Activated CD8-positive, alpha-beta T cell treated with anti-CD3 and anti-CD28 coated beads, Interleukin-2, amount 10 ng/mL, durations not matched to agents 7 days and 5 days (primary cell): ENCODE measurements at regions not wholly inside any gene's neighbourhood (a gene's known extent, or its start where the extent isn't known, plus 50 kb on each side); places are given as distances from the start of the nearest gene placed in this dataset.
"Not testable (repeated sequence)": the region's sequence is repeated elsewhere in the genome, so short reads cannot be mapped to it uniquely, and the experiment has no call there.

Experiments used
- ATAC-seq: fragments of 150-1000 bp; cut with Tn5 transposase; one replicate; pipeline ENCODE4 v1.10.0; 2021; ENCODE audit warnings: moderate library complexity
- CTCF ChIA-PET: fragments of 350-600 bp; sonication (Branson Sonifier 250); formaldehyde crosslinking; loops from one replicate; lab custom pipeline; 2021; ENCODE audit warnings: antibody characterized with exemption; lab: Charles Lee
- POLR2A ChIA-PET: fragments of 350-600 bp; sonication (Branson Sonifier 250); formaldehyde crosslinking; loops from one replicate; lab custom pipeline; 2021; ENCODE audit warnings: antibody characterized with exemption; lab: Charles Lee
- DNase-seq: peaks from one replicate; pipeline ENCODE4 v3.0.0-alpha.2; 2020
- H3K27ac Mint-ChIP-seq: one replicate; pipeline ENCODE4 v1.8.0; 2021; ENCODE audit warnings: mild to moderate bottlenecking, mixed read lengths
- H3K27me3 Mint-ChIP-seq: one replicate; pipeline ENCODE4 v1.8.0; 2021; ENCODE audit warnings: low read depth, mixed read lengths
- H3K36me3 Mint-ChIP-seq: one replicate; pipeline ENCODE4 v1.8.0; 2021; ENCODE audit warnings: low read depth, mixed read lengths
- H3K4me1 Mint-ChIP-seq: one replicate; pipeline ENCODE4 v1.8.0; 2021; ENCODE audit warnings: low read depth, mixed read lengths
- H3K4me3 Mint-ChIP-seq: one replicate; pipeline ENCODE4 v1.8.0; 2021; ENCODE audit warnings: mild to moderate bottlenecking, mixed read lengths
- H3K9me3 Mint-ChIP-seq: one replicate; pipeline ENCODE4 v1.8.0; 2022; ENCODE audit warnings: mixed read lengths; ENCODE audit not compliant: insufficient read depth

DNA sequence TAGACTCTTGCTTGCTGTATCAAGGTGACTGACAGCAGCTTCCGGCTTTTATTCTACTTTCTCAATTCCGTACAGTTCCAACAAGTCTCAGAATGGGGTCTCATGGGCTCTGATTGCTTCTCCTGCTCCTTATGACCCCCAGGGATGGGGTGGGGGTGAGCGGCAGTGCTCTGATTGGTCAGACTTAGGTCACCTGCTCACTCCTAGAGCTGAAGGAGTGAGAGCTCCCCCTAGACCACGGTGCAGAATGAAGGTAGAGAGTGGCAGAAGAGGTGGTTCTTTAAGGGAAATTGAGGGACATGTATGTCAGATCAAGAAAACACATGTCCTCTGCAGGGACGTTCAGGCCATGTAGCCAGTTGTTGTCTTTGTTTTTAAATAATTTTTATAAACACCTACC is 115.2 kb downstream of the C9orf152 start:
- Mint-ChIP-seq H3K9me3 (no peaks in the 10 kb centered on the region), H3K27ac (no peak overlapping the region), H3K4me1 (peaks cover 5% of the 10 kb centered on the region), H3K36me3 (no peaks in the 10 kb centered on the region), H3K4me3 (no peak overlapping the region), H3K27me3 (peaks cover 4% of the 10 kb centered on the region)
- no peak for DNase-seq
- ChIA-PET CTCF (interaction anchor here (0.8 kb wide), 1 partner anchor 274 kb away, joined by 3 read pairs; no protein-coding TSS in a partner anchor), POLR2A (interaction anchor here (0.6 kb wide), 1 partner anchor 198 kb away, joined by 4 read pairs; no protein-coding TSS in a partner anchor)
- ATAC-seq, result no peak

DNA sequence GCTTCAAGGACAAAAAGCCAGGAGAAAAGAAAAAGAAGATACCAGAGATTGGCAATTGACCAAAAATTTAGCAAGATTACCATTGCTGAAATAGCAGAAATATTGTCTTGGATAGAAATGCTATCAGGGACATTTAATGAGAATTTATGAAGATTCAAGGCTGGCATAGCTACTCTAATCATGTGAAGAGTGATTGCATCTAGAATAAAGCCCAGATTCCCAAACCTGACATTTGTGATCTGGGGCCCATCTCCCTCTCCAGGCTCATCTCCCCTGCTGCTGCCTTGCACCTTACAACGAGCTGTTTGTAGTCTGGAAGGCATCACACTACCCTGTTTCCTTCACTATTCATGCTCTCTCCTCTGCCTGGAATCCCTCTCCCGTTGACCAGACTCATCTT is 114.5 kb downstream of the C9orf152 start:
- ATAC-seq (no peak), DNase-seq (no peak)
- no peak overlapping the region for H3K4me3 Mint-ChIP-seq
- ChIA-PET POLR2A (no interaction called here), CTCF (interaction anchor here (0.6 kb wide), 1 partner anchor 547 kb away, joined by 3 read pairs; no protein-coding TSS in a partner anchor)
- H3K4me1 Mint-ChIP-seq, result peaks cover under 1% of the 10 kb centered on the region
- H3K27me3 Mint-ChIP-seq, result peaks cover 4% of the 10 kb centered on the region
- H3K9me3 Mint-ChIP-seq, result no peaks in the 10 kb centered on the region
- H3K36me3 Mint-ChIP-seq, result no peaks in the 10 kb centered on the region
- H3K27ac Mint-ChIP-seq, result no peak overlapping the region

DNA sequence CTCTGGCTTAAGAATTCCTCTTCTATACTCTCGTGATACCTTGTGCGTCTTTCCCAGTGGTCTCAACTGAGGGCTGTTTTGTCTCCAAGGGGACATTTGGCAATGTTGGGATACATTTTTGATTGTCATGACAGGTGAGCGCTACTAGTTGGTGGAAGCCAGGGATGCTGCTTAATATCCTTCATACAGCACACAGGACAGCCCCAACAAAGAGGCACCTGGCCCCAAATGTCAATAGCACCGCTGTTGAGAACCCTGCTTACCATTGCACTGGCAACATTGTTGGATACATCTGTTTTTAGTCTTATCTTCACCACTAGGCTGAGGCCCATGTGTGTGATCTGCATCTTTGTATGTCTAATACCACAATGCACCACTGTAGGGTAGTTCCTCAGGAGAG is 114.1 kb downstream of the C9orf152 start:
- Mint-ChIP-seq H3K4me1 (no peaks in the 10 kb centered on the region), H3K36me3 (no peaks in the 10 kb centered on the region), H3K27me3 (peaks cover 4% of the 10 kb centered on the region), H3K9me3 (no peaks in the 10 kb centered on the region), H3K27ac (no peak overlapping the region), H3K4me3 (no peak overlapping the region)
- ATAC-seq, result no peak
- ChIA-PET CTCF (interaction anchor here (0.6 kb wide), 1 partner anchor 547 kb away, joined by 3 read pairs; no protein-coding TSS in a partner anchor), POLR2A (no interaction called here)
- DNase-seq, result no peak

DNA sequence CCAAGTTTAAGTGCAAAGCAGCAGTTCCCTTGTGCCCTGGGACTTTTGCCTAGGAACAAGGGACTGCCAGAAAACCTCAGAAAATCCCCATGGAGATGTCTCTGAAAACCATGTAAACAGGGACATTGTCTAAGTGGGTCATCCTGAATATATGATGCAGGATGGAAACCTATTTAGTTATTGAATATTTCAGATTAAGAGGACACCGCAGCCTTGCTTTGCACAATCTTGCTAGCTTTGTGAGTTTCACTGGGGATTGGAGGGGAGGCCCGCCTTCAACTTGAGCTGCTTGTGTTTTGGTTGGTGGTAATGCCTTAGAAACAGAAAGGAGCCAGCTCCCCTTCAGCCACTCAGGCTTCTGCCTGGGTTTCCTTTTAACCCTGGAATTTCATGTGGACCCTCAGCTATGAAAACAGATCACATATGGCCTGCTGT is 112.8 kb downstream of the C9orf152 start:
- Mint-ChIP-seq H3K9me3 (no peaks in the 10 kb centered on the region), H3K27ac (no peak overlapping the region), H3K36me3 (no peaks in the 10 kb centered on the region), H3K27me3 (peaks cover 4% of the 10 kb centered on the region), H3K4me3 (no peak overlapping the region), H3K4me1 (no peaks in the 10 kb centered on the region)
- ATAC-seq (no peak), DNase-seq (no peak)
- ChIA-PET POLR2A (no interaction called here), CTCF (no interaction called here)

DNA sequence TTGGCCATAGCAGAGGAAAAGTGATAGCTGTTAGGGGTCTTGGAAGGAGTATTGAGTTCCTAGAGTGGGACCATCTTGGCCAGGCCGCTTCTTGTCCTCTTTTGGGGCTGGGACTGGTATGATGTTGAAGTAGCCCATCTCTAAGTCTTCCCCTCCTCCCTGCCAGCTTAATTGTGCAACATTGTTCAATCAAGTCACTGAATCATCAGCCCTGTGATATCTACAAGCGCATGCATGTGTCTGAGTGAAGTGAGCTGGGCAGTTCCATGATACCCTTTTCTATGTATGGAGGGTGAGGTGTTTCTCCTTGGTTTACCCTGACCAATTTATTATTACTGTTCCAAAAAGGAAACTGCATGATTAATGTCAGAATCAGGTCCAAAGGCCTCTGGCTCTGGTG is 112.2 kb downstream of the C9orf152 start:
- no peaks in the 10 kb centered on the region for H3K4me1 Mint-ChIP-seq
- no peak for DNase-seq
- ChIA-PET POLR2A (no interaction called here), CTCF (no interaction called here)
- H3K9me3 Mint-ChIP-seq, result no peaks in the 10 kb centered on the region
- H3K4me3 Mint-ChIP-seq, result no peak overlapping the region
- no peak overlapping the region for H3K27ac Mint-ChIP-seq
- no peaks in the 10 kb centered on the region for H3K36me3 Mint-ChIP-seq
- ATAC-seq, result no peak
- peaks cover 4% of the 10 kb centered on the region for H3K27me3 Mint-ChIP-seq

DNA sequence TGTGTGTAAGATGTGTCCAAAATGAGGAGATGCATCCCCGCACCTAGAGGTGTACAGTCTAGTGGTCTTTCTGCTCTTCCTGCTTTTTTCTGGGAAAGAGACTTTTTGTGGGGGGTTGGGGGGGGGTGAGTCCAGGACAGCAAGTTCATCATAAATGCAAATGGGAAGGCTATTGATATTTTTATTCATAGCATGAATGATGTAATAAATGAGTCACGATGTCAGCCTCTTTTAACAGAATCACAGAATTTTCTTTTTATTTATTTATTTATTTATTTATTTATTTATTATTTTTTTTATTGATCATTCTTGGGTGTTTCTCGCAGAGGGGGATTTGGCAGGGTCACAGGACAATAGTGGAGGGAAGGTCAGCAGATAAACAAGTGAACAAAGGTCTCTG is 111.3 kb downstream of the C9orf152 start:
- H3K27me3 Mint-ChIP-seq, H3K4me1 Mint-ChIP-seq, DNase-seq, H3K36me3 Mint-ChIP-seq, CTCF ChIA-PET, ATAC-seq, H3K9me3 Mint-ChIP-seq, H3K27ac Mint-ChIP-seq, POLR2A ChIA-PET, H3K4me3 Mint-ChIP-seq: not testable (repeated sequence)

DNA sequence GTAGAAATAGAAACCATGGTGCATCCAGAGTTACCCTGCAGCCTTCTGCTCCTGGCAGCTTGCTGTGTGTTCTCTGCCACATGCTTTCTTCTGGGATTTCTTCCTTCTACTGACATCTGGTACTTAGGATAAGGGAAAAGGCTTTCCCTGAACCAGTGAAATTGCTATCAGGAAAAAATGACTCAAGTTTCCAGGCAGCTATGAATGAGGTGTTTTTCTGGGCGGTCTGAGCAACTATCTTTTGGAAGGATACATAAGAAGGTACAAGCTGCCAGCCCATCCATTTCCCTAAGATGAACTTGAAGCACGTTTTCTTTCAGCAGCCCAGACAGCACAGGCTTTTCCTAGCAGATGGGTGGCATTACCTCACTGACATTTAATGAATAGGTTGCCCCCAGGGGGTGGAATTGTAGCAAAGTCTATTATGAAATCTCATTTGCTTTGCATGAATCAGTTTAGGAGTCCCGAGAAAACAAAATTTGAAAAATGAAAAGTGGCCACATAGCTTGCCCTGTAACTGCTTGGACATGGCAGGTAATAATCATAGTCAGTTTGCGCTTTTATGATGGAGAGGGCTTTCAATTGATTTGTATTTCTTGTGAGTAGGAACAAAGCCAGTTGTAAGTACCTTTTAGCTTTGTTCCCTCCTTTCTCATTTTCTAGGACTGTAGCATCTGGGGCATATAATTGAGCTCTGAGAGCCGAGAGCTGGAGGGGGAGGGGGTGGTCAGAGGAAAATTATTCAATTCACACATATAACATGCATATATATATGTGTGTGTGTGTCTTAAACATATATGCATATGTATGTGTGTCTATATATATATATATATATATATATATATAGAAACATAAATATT is 108.5 kb downstream of the C9orf152 start:
- H3K4me1 Mint-ChIP-seq, result peaks cover 2% of the 10 kb centered on the region
- ATAC-seq, result no peak
- POLR2A ChIA-PET, result no interaction called here

DNA sequence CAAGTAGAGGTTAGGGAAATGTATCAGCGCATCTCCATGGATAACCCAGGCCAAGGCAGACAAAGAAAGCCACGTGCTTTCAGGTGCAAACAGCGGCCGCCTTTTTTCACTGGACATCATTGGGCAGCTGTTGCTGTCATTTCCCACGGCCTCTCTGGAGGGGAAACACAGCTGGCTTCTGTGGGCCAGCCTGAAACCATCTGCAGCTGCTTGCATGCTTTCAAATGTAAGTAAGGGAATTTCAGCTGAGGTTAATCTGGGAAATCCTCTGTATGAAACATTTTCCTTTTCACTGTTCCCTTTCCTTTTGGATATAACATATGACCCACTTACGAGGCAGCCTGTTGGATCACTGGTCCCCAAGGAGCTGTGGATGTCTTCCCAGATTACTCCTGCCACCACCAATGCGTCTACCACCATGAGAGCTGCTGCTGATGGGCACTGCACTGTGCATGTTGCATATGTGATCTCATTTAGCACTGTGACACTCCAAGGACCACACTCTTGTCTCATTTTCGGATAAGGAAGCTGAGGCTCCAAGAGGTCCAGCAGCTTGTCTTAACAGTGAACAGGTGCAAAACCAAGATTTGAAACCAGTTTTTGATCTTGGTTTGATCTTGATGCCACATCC is 106.3 kb downstream of the C9orf152 start:
- H3K9me3 Mint-ChIP-seq, result no peaks in the 10 kb centered on the region
- POLR2A ChIA-PET, result no interaction called here

More for the DNA sequence above, 108.5 kb downstream of the C9orf152 start:
- no peaks in the 10 kb centered on the region for H3K9me3 Mint-ChIP-seq
- H3K27me3 Mint-ChIP-seq, result no peaks in the 10 kb centered on the region
- H3K27ac Mint-ChIP-seq, result no peak overlapping the region
- CTCF ChIA-PET, result interaction anchor here (1.1 kb wide), 2 partner anchors 9 to 38 kb away, joined by 3 to 4 read pairs; no protein-coding TSS in a partner anchor
- DNase-seq, result no peak
- H3K4me3 Mint-ChIP-seq, result no peak overlapping the region
- no peaks in the 10 kb centered on the region for H3K36me3 Mint-ChIP-seq

DNA sequence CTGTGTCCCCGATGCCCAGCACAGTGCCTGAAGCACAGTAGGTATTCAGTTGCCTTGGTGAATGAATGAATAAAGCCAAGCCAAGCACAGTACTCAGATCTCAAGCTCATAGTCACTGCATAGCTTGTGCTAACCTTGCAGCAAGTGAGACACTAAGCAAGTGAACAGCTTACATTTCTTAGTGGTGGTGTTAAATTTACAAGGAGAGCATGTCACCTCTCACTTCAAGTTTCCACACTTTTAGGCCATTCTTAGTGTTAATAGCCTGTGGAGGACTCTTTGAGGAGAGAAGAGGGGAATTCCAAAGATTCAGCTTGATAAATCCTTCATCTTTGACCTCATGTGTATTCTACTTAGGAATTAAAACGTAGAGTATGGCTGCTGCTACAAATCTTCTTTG is 104.7 kb downstream of the C9orf152 start:
- H3K27ac Mint-ChIP-seq, result no peak overlapping the region
- CTCF ChIA-PET, result interaction anchor here (1.1 to 2.1 kb wide), 2 partner anchors 12 to 23 kb away, joined by 4 to 5 read pairs; no protein-coding TSS in a partner anchor
- H3K4me1 Mint-ChIP-seq, result peaks cover 2% of the 10 kb centered on the region
- no peaks in the 10 kb centered on the region for H3K9me3 Mint-ChIP-seq
- H3K27me3 Mint-ChIP-seq, result no peaks in the 10 kb centered on the region
- no peak overlapping the region for H3K4me3 Mint-ChIP-seq
- POLR2A ChIA-PET, result no interaction called here
- H3K36me3 Mint-ChIP-seq, result no peaks in the 10 kb centered on the region
- ATAC-seq (no peak), DNase-seq (no peak)

More for the DNA sequence above, 106.3 kb downstream of the C9orf152 start:
- no peaks in the 10 kb centered on the region for H3K27me3 Mint-ChIP-seq
- H3K36me3 Mint-ChIP-seq, result no peaks in the 10 kb centered on the region
- no peak for DNase-seq
- peaks cover 2% of the 10 kb centered on the region for H3K4me1 Mint-ChIP-seq
- no peak overlapping the region for H3K27ac Mint-ChIP-seq
- CTCF ChIA-PET, result interaction anchor here (2.1 kb wide), 1 partner anchor 11 kb away, joined by 5 read pairs; no protein-coding TSS in a partner anchor
- H3K4me3 Mint-ChIP-seq, result no peak overlapping the region
- no peak for ATAC-seq

DNA sequence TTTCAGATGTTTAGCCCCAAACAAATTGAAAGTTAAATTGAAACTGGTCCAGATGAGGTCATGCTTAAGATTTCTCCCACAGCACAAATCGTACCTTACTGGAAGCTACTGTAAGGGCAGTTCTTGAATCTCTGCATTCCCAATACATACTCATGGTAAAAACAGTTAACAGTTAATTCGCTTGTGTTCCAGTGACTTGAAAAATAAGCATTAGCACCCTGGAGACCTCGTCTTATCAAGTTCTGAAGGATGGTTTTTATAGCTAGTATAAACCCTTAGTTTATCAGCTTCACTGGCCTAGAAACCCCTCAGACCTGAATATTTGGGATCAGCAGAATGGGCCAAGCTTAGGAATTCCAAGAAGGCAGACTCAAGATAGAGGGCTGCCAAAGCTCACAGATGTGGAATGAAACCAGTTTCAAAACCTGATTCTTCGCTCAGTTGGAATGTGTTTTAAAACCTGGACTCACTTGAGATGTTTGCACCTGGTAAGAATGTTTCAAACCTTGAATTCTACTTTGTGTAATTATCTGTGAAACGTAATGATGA is 103.6 kb downstream of the C9orf152 start:
- Mint-ChIP-seq H3K27ac (no peak overlapping the region), H3K36me3 (no peaks in the 10 kb centered on the region), H3K4me1 (peaks cover 2% of the 10 kb centered on the region), H3K4me3 (no peak overlapping the region), H3K27me3 (no peaks in the 10 kb centered on the region), H3K9me3 (no peaks in the 10 kb centered on the region)
- DNase-seq, result no peak
- CTCF ChIA-PET, result no interaction called here
- ATAC-seq, result no peak
- POLR2A ChIA-PET, result no interaction called here

DNA sequence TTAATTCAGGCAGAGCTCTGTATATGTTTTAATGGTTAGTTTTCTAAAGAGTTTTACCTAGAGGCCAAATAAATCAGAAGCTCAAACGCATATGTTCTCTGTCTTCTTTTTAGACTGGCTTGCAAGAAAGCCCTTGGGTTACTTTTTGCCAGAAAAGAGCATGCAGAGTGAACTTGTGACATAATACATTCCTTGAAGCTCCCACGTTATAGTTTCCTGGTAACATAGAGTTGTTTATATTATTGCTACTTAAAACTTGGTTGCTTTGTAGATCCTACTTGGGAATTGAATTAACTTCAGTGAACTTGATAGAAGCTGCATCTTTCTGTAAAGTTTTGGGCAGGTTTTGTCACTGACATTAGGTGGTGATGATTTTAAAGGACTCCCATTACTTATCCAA is 102.9 kb downstream of the C9orf152 start:
- H3K27me3 Mint-ChIP-seq, result no peaks in the 10 kb centered on the region
- H3K36me3 Mint-ChIP-seq, result no peaks in the 10 kb centered on the region
- H3K4me1 Mint-ChIP-seq, result peaks cover 2% of the 10 kb centered on the region
- no peaks in the 10 kb centered on the region for H3K9me3 Mint-ChIP-seq
- H3K4me3 Mint-ChIP-seq, result no peak overlapping the region
- H3K27ac Mint-ChIP-seq, result no peak overlapping the region
- ATAC-seq, result no peak
- ChIA-PET POLR2A (no interaction called here), CTCF (interaction anchor here (1.2 kb wide), 1 partner anchor 21 kb away, joined by 4 read pairs; no protein-coding TSS in a partner anchor)
- DNase-seq, result no peak
